Activated CD4-positive, alpha-beta T cell treated with anti-CD3 and anti-CD28 coated beads, Interleukin-2, amount 50 U/mL, for 16 hours (primary cell): ENCODE measurements at regions not wholly inside any gene's neighbourhood (a gene's known extent, or its start where the extent isn't known, plus 50 kb on each side); places are given as distances from the start of the nearest gene placed in this dataset.
"Not testable (repeated sequence)": the region's sequence is repeated elsewhere in the genome, so short reads cannot be mapped to it uniquely, and the experiment has no call there.

ENCODE experiments used
- DNase-seq: peaks from one replicate; pipeline ENCODE4 v3.0.0-alpha.2; 2020

DNA sequence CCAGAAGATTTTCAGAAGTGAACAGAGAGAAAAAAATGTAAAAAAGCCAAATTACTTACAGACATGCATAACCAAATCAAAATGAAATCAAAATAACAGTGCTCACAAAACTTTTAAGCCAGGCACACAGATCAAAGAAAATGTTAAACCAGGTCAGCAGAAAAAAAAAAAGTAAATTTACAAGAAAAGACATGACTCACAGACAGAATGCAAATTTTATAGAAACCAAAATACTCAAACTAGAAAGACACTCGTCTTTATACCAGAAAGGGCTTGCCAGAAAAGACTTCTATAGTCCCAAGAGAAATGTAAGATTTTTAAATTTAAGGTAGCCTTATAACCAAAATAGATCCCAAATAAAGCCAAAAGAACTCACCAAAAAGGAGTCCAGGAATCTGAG, 86.5 kb upstream of the COG2 start:
- no peak for DNase-seq

DNA sequence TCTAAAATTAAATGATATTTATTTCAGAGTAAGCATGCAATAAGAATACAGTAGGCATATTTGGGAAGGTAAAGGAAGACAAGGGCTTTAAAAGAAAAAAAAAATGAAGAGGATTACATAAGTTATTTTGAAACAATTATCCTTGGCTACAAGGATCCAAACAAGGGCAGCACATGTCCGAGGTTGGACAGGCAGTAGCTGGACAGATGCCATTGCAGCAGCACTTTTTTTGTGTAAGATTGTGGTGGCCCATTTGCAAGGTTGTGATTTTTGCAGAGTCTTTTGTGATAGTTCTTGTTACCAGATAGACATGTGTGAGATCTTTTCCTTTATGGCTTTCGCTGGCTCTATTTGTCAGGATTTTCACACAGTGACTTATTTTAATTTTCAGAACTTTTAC, 89.4 kb upstream of the COG2 start:
- DNase-seq: no peak

DNA sequence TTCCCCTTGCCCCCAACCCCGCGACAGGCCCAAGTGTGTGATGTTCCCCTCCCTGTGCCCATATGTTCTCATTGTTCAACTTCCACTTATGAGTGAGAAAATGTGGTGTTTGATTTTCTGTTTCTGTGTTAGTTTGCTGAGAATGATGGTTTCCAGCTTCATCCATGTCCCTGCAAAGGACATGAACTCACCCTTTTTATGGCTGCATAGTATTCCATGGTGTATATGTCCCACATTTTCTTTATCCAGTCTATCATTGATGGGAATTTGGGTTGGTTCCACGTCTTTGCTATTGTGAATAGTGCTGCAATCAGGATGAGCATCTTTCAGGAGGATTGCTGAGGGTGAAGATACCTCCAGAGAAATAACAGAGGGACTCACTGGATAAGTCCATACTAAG, 91.3 kb upstream of the COG2 start:
- DNase-seq: not testable (repeated sequence)

DNA sequence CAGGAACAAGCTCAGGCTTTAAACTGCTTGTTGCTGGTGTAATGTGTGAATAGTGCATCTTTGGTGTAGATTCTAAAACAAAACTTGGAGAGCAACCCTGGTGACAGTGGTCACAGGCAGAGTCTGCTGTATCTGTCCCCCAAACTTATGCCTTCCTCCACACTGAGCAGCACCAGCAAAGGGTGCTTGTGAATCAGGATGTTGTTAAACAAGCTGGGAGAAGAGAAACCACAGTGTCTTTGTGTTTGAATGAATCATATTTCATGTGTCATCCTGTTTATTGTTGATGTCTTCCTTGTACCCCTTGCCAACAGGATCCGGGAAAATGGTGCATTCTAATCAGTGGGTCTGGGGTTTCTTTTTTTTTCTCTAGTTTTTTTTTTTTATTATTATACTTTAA, 91.9 kb upstream of the COG2 start:
- DNase-seq: peak; percentile 12

DNA sequence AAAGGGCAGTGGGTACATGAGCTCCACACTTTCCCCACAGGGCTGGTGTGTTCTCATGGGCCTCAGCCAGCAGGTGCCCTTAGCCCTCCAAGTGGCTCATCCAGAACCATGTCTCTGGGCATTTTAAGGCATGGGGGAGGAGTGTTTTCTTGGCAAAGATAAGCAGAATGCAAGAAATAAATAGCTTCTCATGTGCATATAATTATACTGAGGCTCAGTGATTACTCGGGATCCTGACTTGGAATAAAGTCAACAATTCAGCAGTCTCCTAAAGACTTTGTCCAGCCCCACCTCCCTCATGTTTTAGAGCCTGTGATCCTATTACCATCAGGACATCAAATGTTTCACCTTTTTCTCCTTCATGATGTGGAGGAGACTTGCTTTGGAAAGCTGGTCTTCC, 92.7 kb upstream of the COG2 start:
- DNase-seq: no peak

DNA sequence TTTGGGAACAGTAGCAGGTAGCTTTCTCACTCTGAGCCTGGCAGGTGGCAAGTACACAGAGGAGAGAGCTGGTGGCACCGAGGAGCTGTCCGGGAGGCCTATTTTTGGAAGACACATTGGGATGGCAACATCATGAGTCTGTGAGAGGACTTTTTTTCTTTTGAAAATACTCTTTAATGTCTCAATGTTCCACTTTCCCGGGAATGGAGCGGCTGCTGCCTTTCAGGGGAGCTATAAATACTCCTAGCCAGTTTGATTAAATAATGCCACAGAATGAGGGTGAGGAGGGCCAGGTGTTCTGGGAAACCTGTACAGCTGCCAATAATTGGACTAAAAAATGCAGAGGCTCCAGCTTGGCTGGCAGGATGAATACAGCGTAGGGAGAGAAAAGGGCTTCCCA, 93.3 kb upstream of the COG2 start:
- no peak for DNase-seq

DNA sequence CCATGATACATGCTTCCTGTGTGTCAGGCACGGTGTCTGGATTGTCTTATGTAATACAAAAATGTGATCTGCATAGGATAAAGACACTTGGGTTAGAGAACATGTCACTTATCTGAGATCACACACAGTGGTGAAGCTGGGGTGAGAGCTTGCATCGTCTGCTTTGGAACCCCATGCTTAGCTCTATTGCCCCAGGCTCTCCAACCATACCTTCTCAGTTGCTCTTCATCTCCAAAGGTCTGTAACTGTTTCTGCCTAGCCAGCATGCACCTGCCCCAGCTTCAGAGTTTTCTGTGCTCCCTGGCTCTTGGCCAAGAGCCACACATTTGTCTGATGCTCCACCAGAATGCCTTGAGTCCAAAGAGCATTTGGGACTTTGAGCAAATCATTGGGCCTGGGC, 93.9 kb upstream of the COG2 start:
- no peak for DNase-seq

DNA sequence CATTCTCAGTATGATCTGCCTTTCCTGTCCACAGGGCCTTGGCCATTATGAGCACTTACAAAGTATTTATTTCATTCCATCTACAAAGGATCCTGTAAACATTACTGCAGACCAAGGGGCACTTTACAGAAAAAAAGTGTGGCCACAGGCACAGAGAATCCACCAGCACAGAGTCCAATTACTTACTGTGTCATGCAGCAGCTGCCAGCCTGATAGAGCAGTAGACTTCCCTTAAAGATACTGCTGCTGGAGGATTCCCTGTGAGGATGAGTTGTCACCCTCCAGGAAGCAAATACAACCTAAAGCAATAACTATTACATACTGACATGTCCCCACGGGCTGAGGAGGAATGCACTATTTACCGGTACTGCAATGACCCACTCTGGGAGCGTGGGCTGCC, 97.1 kb upstream of the COG2 start:
- DNase-seq: no peak

DNA sequence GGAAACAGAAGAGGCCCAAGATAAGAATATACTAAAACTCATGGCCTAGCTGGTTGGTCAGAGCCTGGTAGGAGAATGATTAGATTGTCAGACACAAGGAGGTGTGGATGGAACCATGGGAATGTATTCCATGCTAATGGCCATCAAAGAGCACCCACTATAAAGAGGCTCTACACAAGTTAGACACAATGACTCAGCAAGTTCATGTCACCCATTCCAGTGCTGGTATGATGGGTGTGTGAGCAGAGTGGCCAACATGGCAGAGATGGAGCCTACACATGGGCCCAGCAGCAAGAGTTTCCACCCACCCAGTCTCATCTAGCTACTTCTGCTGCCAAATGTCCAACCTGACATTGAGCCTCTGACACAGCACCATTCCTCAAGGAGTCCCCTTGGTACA, 97.5 kb upstream of the COG2 start:
- no peak for DNase-seq

DNA sequence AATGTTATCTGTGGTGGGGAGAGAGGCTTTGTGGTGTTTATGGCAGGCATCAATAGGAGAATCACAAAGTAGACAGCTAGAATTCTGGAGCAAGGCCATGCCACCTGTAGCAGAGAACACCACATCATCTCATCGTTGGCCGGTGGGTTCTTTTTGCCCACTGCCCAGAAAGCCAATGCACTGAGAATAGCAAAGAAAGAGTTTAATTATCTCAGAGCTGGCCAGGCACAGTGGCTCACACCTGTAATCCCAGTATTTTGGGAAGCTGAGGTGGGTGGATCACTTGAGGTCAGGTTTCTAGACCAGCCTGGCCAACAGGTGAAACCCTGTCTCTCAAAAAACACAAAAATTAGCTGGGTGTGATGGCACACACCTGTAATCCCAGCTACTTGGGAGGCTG, 99.2 kb upstream of the COG2 start:
- DNase-seq: no peak

DNA sequence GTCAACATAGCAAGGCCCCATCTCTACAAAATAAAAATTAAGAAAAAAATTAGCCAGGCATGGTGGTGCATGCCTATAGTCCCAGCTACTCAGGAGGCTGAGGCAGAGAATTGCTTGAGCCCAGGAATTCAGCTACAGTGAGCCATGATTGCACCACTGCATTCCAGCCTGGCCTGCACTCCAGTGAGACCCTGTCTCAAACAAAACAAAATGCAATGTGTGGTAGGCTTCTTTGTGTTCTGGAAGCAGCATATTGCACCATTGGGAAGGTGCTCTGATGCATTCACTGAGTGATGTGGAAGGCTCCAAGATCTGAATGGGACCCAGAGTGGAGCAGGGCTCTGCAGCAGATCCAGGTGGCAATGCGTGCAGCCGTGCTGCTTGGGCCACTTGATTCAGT, 99.6 kb upstream of the COG2 start:
- no peak for DNase-seq

DNA sequence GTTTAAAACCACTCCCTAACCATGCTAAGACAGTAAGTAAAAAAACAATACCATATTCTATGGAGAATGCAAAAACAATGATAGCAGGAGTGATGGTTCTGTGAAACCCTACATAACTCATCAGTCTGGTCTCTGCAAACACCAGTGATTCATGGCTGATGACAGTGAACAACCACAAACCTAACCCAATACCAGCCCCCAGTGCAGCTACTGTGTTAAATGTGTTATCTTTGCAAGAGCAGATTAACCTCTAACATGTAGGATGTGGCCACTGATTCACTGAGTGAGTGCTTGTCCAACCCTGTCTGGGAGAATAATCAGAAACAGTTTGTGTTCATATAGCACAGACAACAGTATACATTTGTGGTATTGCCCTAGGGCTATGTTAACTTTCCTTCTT, 100.2 kb upstream of the COG2 start:
- DNase-seq: peak; percentile 62

DNA sequence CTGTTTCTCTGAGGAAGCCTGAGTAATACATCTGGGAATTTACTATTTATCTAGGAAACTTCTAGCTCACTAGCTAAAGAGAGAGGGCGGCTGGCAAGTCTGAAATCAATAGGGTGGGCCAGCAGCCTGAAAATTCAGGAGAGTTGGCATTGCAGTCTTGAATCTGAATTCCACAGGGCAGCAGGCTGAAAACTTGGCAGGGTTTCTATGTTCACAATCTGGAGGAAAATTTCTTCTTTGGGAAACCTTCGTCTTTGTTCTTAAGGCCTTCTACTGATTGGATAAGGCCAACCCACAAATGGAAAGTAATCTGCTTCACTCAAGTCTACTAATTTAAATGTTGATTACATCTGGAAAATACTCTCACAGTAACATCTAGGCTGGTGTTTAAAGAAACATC, 101.0 kb upstream of the COG2 start:
- DNase-seq: no peak

DNA sequence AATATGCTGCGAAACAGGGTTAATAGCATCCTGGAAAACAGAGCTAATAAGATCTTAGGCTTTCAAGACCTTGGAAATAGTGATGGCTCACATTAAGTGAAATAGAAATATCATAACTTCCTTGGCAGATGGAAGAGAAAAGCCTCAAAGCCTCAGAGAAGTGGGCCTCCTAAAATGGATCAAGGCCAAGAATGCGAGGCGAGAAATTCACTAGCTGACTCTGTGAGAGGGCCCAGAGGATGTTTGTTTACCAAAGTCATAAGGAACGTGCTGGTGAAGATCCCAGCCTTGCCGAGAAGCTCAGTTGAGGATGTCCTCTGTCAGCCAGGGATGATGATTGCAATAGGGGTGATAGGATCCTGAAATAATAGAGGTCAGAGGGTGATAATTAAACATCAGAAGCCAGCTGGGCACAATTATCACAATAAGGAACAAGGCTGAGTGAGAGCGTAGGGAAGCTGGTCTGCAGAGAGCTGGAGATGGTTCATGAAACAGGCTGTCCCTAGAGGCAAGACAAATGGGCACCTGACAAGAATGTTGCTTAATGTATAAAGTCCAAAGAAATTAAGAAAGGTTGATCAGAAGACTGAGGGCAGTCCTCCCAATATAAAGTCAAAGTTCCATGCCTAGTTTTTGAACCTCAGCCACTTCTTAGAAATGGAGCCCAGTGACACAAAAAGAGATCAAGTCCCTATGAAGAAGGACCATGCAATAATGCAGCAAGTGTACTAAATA, 101.7 kb upstream of the COG2 start:
- no peak for DNase-seq

DNA sequence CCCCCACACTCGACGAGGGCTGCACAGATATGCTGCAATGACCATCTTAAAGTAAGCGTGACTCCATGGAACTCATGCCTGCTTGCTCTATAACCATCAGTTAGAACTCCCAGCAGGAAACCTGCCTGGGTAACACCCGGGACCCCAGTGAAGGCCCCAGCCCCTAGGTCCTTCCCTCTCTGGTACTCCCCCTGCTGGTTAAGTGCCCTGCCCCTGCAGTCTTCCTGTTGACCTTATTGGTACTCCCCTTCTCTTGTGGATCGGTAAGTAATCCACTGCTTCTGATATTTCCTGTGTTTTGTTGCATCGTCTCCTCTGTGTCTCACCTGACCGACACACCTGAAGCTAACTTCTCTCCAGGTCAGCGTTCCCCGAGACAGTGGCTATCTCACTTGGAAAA, 104.8 kb upstream of the COG2 start:
- DNase-seq: no peak

DNA sequence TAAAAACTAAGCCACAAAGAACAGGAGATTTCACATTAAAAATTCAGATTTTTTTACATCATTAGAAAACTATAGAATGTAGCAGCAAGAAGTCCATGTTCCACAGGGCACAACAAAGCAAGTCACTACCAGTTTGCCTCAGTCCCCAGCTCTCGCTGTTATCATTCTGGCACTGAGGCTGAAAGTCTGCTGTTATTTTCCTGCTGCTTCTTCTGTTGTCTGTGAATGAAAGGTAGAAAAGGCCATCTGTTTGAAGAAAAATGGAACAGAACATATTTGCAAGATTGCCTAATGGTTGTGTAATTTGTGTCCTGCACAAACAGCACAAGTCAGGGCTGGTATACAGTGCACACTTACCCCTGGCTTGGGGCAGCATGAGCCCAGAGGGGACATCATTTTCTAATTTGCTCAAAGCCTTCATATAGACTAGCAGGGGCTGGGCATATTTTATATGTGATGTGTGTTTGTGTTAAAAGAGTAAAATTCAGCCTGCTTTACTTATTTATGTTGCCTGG, 105.6 kb upstream of the COG2 start:
- DNase-seq: no peak

DNA sequence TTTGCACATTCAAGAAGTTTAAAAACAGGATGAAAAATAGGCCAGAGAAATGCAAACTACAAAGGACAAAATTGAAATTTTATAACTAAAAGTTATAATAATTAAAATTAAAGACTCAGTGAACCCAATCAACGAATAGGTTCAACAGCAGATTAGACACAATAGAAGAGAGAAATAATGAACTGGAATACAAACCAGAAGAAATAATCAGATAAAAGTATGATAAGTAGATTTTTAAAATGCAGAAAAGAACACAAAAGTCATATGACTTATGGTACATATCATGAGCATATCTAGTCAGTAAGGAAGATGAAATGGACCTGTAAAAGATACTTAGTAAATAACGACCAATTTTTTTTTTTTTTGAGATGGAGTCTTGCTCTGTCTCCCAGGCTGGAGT, 108.1 kb upstream of the COG2 start:
- no peak for DNase-seq

DNA sequence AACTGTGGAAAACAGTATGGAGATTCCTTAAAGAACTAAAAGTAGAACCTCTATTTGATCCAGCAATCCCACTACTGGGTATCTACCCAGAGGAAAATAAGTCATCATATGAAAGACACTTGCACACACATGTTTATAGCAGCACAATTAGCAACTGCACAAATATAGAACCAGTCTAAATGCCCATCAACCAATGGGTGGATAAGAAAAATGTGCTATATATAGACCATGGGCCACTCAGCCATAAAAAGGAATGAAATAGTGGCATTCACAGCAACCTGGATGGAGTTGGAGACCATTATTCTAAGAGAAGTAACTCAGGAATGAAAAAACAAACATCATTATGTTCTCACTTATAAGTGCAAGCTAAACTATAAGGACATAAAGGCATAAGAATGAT, 105.0 kb upstream of the PGBD5 start:
- no peak for DNase-seq

DNA sequence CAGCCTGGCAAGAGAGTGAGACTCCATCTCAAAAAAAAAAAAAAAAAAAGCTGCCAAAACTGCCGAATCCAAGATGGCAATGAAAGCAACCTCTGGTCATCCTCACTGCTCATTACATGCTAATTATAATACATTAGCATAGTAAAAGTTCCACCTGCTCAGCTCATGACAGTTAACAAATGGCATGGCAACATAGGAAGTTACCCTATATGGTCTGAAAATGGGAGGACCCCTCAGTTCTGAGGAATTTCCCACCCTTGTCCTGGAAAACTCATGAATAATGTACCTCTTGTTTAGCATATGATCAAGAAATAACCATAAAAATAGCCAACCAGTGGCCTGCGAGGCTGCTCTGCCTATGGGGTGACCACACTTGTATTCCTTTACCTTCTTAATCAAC, 93.1 kb upstream of the PGBD5 start:
- DNase-seq: no peak

DNA sequence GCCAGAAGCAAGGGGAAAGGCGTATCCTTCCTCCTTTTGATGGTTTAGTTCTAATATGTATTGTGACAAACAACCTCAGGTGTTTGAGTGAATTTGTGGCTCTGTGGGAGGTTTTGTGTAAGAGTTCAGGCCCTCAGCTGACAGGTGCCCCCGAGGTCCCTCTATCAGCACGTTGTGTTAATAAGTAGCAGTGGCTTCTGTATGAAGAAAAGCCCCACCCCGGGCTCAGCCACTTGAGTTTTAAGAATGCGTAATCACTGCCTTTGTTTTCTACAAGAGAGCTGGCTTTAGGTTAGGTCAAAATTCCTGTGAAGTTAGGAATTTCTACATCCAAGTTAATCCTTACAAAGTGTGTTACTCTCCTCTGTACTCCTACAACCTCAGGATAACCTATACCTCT, 92.4 kb upstream of the PGBD5 start:
- DNase-seq: no peak

DNA sequence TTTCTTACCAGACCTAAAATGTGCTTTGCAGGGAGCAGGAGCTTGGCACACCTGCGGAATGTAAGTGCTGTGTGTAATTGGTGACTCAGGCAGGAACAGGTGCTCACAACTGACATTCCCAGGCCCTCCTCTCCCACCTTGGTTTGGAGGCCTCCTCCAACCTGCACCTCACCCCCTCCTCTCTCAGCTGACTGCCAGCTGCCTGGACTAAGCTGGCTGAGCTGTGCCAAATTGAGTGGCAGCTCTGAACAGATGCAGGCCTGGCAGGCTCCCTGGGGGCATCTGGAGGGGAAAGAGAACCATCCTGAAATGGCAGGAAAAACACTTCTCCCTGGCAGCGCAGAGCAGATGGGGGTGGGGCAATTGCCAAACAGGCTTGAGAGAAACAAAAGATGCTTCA, 91.7 kb upstream of the PGBD5 start:
- no peak for DNase-seq

DNA sequence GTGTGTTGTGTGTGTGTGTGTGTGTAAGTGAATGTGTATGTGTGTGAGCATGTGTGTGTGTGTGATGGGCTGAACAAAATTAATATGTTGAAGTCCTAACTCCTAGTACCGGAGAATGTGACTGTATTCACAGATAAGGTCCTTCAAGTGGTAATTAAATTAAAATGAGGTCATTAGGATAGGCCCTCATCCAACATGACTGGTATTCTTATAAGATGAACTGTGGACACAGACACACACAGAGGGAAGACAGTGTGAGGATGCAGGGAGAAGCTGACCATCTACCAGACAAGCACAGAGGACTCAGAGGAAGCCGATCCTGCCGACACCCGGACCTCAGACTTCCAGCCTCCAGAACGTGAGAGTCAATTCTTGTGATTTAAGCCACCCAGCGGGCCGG, 91.2 kb upstream of the PGBD5 start:
- no peak for DNase-seq

DNA sequence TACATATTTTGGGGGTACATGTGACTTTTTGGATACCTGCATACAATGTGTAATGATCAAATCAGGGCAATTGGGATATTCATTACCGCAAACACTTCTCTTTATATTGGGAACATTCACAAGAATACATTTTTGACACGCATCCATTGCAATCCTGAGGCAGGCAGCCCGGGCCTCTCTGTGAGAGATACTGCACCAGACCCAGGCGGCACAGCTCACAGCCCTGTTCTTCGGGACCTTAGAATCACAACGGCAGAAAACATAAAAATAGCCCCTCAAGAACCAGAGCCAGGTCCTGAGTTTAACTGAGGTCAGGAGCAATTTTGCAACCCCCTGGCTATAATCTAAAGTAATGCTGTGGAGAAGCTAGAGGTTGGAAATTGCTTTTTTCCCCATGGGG, 90.8 kb upstream of the PGBD5 start:
- DNase-seq: no peak

DNA sequence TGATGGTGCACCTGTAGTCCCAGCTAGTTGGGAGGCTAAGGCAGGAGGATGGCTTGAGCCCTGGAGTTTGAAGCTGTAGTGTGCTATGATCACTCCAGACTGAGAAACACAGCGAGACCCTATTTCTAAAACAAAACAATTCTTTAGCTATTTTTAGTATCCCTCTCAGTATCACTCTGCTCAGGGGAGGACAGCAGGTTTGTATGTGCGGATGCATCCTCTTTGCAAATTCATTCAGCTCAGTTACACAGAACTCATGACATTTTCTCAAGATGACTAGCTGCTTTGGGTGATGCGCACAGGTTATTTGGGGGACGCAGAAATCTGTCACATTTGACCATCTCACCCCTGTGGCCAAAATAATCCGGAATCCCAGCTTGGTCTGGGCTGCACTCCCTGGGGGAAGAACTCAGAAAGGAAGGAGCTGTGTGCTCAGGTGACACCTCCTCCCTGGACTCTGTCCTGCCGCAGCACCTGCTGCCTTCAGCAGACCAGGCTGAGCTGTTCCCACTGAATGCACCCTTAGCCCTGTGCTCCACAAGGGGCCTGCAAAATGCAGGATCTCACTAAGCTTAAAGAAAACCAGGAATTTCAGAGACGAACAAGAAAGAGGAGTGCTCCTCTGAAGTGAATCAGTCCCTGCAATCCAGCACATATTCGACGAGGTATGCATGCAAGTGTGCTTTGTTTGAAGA, 89.5 kb upstream of the PGBD5 start:
- DNase-seq: no peak

DNA sequence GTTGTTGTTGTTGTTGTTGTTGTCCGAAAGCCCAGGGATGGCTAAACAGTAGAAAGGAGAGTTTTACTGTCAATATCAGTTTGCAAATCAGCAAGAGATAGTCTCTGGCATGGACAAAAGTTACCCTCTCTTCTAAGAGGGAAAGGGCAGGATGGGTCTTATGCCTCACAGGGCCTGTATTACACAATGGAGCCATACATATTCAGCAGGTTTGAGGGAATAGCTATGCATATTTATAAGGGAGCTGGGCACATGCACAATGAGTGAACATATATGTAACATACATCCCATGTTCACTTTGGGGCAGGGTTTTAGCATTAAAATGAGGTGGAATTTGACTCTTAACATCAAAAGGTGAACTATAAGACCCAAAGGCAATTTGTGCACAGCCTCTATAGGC, 84.4 kb upstream of the PGBD5 start:
- DNase-seq: no peak
